HG03442 (cell line): ENCODE measurements at regions not wholly inside any gene's neighbourhood (a gene's known extent, or its start where the extent isn't known, plus 50 kb on each side); places are given as distances from the start of the nearest gene placed in this dataset.
A peak's percentile ranks its signal among the peaks of the same experiment; 100 is the strongest.
"Not testable (repeated sequence)": the region's sequence is repeated elsewhere in the genome, so short reads cannot be mapped to it uniquely, and the experiment has no call there.

ENCODE experiments used
- ATAC-seq: cut with Tn5 transposase; IDR thresholded peaks from one replicate; pipeline ENCODE4 v1.9.1; 2021; ENCODE audit warnings: mild to moderate bottlenecking, moderate library complexity; ENCODE audit not compliant: unreplicated experiment

- ATAC-seq, result no peak
Measured at GRCh38 chr3:35849496-35849895, 210.2 kb downstream of the ARPP21 start.

GRCh38 chr3:35849963-35850362, 210.6 kb downstream of the ARPP21 start:
- no peak for ATAC-seq

GRCh38 chr3:35857004-35857403, 217.7 kb downstream of the ARPP21 start:
- peak; percentile 86 for ATAC-seq

- ATAC-seq, result no peak
Measured at GRCh38 chr3:35862057-35862456, 222.7 kb downstream of the ARPP21 start.

- no peak for ATAC-seq
Measured at GRCh38 chr3:35864871-35865270, 225.5 kb downstream of the ARPP21 start.

DNA sequence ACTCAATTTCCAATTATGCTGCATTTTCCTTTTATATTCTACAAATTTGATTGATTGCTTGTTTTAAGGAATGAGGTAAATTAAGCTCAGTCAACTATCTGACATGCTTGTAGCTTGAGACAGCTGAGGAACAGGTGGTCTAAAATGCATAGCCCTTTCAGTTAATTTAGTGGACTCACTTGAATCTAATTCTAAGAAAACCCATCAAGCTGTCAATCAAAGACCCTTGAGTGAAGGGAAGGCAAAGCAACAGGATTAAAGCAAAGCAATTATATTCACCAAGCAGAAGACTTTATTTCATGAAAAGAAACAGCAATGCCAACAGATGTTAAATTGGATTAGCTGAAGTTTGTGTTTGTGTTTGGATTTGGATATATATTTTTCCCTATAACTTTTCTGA, 228.5 kb downstream of the ARPP21 start:
- no peak for ATAC-seq

DNA sequence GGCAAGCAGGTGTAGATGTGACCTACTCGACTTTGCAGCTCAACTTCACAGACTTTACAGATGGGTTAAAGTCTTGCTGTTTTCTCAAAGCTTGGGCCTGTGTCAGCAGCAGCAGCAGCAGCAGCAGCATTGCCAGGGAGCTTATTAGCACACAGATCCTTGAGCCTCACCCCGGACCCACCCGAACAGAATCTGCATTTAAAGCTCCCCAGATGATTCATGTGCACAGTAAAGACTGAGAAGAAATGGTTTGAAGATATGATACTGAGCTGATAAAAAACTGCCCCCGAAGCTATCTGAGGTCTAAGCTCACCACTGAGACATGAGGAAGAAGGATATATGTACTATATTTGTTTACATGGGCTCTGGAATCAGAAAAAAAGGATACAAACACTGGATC, 231.7 kb downstream of the ARPP21 start:
- no peak for ATAC-seq

- no peak for ATAC-seq
Measured at GRCh38 chr3:35883929-35884328, 244.6 kb downstream of the ARPP21 start.

DNA sequence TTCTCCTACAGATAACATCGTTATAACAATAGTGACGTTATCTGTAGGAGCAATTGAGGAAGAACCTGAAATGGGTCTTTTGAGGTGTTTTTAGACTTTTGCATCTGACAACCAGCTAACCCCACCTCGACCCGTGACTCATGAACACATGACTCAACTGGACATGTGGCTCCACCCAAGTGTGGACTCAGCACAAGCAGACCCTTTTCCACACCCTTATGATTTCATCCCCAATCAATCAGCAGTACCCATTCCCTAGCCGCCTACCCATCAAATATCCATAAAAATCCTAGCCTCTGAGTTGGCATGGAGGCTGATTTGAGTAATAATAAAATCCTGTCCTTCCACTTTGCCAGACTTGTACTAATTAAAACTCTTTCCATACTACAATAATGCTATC, 255.4 kb downstream of the ARPP21 start:
- ATAC-seq, result no peak

GRCh38 chr3:35899245-35899644, 259.9 kb downstream of the ARPP21 start:
- ATAC-seq, result no peak

GRCh38 chr3:35900079-35900478, 260.8 kb downstream of the ARPP21 start:
- no peak for ATAC-seq

GRCh38 chr3:35908366-35909232, 269.3 kb downstream of the ARPP21 start:
- peak; percentile 92 for ATAC-seq

- ATAC-seq, result no peak
Measured at GRCh38 chr3:35919160-35919559, 279.8 kb downstream of the ARPP21 start.

DNA sequence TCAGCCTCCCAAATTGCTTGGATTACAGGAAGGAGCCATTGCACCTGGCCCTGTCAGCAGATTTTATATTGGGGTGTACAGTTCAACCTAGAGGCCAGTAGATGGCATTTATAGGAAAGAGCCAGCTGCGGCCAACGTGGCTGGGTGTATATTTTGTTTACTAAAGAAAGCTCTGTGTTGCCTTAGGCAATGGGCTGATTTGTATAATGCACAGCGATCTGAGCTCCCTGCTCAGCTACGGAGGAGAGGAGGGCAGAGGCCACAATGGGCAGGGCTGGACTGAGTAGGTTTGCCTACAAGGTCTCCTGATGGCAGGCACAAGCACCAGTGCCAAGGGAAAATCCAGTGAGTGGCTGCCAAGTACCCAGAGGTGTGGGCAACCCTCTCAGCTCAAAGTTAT, 282.4 kb downstream of the ARPP21 start:
- no peak for ATAC-seq

DNA sequence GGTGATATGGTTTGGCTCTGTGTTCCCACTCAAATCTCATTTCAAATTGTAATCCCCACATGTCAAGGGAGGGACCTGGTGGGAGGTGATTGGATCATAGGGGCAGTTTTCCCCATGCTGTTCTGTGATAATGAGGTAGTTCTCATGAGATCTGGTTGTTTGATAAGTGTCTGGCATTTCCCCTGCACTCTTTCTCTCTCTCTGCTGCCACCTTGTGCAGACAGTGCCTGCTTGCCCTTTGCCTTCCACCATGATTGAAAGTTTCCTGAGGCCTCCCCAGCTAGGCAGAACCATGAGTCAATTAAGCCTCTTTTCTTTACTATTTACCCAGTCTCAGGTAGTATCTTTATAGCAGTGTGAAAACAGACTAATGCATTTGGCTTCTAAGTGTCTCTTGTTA, 284.7 kb downstream of the ARPP21 start:
- not testable (repeated sequence) for ATAC-seq

DNA sequence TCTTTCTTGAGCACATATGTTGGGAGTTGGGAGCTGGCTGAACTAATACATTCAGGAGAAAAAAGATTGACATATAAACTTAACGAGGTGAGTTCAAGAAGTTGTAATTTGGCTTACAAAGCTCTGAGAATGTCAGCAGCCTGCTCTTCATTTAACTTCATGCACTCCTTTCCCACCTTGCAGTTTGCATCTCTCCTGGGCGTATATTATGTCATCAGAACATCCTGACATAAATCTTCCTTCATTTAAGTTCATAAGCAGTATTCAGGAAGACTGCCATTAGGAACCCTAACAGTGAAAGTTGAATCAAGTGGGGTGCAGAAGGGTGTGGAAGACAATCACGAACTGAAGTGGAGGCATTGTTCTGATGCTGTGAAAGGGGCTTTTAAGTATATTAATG, 288.1 kb downstream of the ARPP21 start:
- ATAC-seq, result no peak

GRCh38 chr3:35929158-35929557, 289.8 kb downstream of the ARPP21 start:
- no peak for ATAC-seq

- ATAC-seq, result no peak
Measured at GRCh38 chr3:35931867-35932266, 292.5 kb downstream of the ARPP21 start.

- ATAC-seq, result no peak
Measured at GRCh38 chr3:35932995-35933394, 293.7 kb downstream of the ARPP21 start.

GRCh38 chr3:35936571-35936970, 297.2 kb downstream of the ARPP21 start:
- ATAC-seq, result no peak

GRCh38 chr3:35944926-35945710, 305.8 kb downstream of the ARPP21 start:
- no peak for ATAC-seq
